GM12872 (cell line): ENCODE measurements at regions not wholly inside any gene's neighbourhood (a gene's known extent, or its start where the extent isn't known, plus 50 kb on each side); places are given as distances from the start of the nearest gene placed in this dataset.

Source experiments
- CTCF ChIP-seq: IDR thresholded peaks from 3 replicates; pipeline ENCODE4 v1.5.1; 2011; ENCODE audit warnings: low read depth, mild to moderate bottlenecking, low read length, moderate library complexity; ENCODE audit not compliant: insufficient read depth

- no peak; the same call in 2 of the 3 replicates for TF ChIP-seq CTCF
Observed at GRCh38 chr5:33300209-33300742, 140.5 kb upstream of the TARS1 start.

GRCh38 chr5:33303579-33304095 lies 137.1 kb upstream of the TARS1 start:
- no peak for TF ChIP-seq CTCF

- TF ChIP-seq CTCF = no peak
Observed at GRCh38 chr5:33304601-33305000, 136.2 kb upstream of the TARS1 start.

- TF ChIP-seq CTCF = no peak
Observed at GRCh38 chr5:33305572-33305971, 135.2 kb upstream of the TARS1 start.

- no peak for TF ChIP-seq CTCF
Observed at GRCh38 chr5:33306758-33307157, 134.0 kb upstream of the TARS1 start.

- TF ChIP-seq CTCF = no peak
Observed at GRCh38 chr5:33308586-33308985, 132.2 kb upstream of the TARS1 start.

GRCh38 chr5:33309068-33309467 lies 131.7 kb upstream of the TARS1 start:
- no peak for TF ChIP-seq CTCF
